TTC549 (cell line): ENCODE measurements at regions not wholly inside any gene's neighbourhood (a gene's known extent, or its start where the extent isn't known, plus 50 kb on each side); places are given as distances from the start of the nearest gene placed in this dataset.

ENCODE experiments used
- FAIRE-seq: peaks from 2 replicates; lab custom pipeline; 2012; peaks lifted over from hg19 to GRCh38; lab: Jason Lieb, UNC

- FAIRE-seq: no peak
Measured at GRCh38 chr1:81699234-81699633, 101.5 kb upstream of the ADGRL2 start.

GRCh38 chr1:81695741-81696140 lies 105.0 kb upstream of the ADGRL2 start:
- no peak for FAIRE-seq

- FAIRE-seq: no peak
Measured at GRCh38 chr1:81693316-81693715, 107.4 kb upstream of the ADGRL2 start.

GRCh38 chr1:81690676-81691453 lies 109.9 kb upstream of the ADGRL2 start:
- FAIRE-seq: no peak

- no peak for FAIRE-seq
Measured at GRCh38 chr1:81689531-81689941, 111.2 kb upstream of the ADGRL2 start.

GRCh38 chr1:81682490-81682889 lies 118.2 kb upstream of the ADGRL2 start:
- no peak for FAIRE-seq

GRCh38 chr1:81681601-81682266 lies 119.0 kb upstream of the ADGRL2 start:
- no peak for FAIRE-seq

GRCh38 chr1:81681114-81681513 lies 119.6 kb upstream of the ADGRL2 start:
- no peak for FAIRE-seq

- no peak for FAIRE-seq
Measured at GRCh38 chr1:81679942-81680341, 120.8 kb upstream of the ADGRL2 start.

- no peak for FAIRE-seq
Measured at GRCh38 chr1:81678779-81679178, 122.0 kb upstream of the ADGRL2 start.

- FAIRE-seq: no peak
Measured at GRCh38 chr1:81672766-81673165, 128.0 kb upstream of the ADGRL2 start.

- no peak for FAIRE-seq
Measured at GRCh38 chr1:81671038-81671437, 129.7 kb upstream of the ADGRL2 start.

- FAIRE-seq: no peak
Measured at GRCh38 chr1:81670286-81670685, 130.4 kb upstream of the ADGRL2 start.

GRCh38 chr1:81666586-81666985 lies 134.1 kb upstream of the ADGRL2 start:
- FAIRE-seq: no peak

GRCh38 chr1:81664341-81664740 lies 136.4 kb upstream of the ADGRL2 start:
- no peak for FAIRE-seq

GRCh38 chr1:81662913-81663526 lies 137.7 kb upstream of the ADGRL2 start:
- FAIRE-seq: no peak

GRCh38 chr1:81660286-81660685 lies 140.4 kb upstream of the ADGRL2 start:
- FAIRE-seq: no peak

GRCh38 chr1:81654657-81655056 lies 146.1 kb upstream of the ADGRL2 start:
- no peak for FAIRE-seq

GRCh38 chr1:81654147-81654546 lies 146.6 kb upstream of the ADGRL2 start:
- no peak for FAIRE-seq

- FAIRE-seq: no peak
Measured at GRCh38 chr1:81650776-81651175, 150.0 kb upstream of the ADGRL2 start.

- no peak for FAIRE-seq
Measured at GRCh38 chr1:81635816-81636215, 164.9 kb upstream of the ADGRL2 start.

- no peak for FAIRE-seq
Measured at GRCh38 chr1:81634294-81634693, 166.4 kb upstream of the ADGRL2 start.

GRCh38 chr1:81619156-81619555 lies 181.6 kb upstream of the ADGRL2 start:
- FAIRE-seq: no peak

GRCh38 chr1:81618376-81618775 lies 182.4 kb upstream of the ADGRL2 start:
- FAIRE-seq: no peak
